SJSA1 (cell line): ENCODE measurements at regions not wholly inside any gene's neighbourhood (a gene's known extent, or its start where the extent isn't known, plus 50 kb on each side); places are given as distances from the start of the nearest gene placed in this dataset.

Experiments
- DNase-seq, 2 experiments: peaks; one replicate each; pipeline ENCODE4 v3.0.0-alpha.2; 2015 to 2020; ENCODE audit warnings: low spot score in 2 of 2, low read depth in 1 of 2
- H3K27ac ChIP-seq: fragments of 250-450 bp; sonication (Bioruptor Pico); 2 replicates; pipeline ENCODE4 v1.5.1; 2020; ENCODE audit warnings: mild to moderate bottlenecking, moderate library complexity
- H3K27me3 ChIP-seq: fragments of 250-450 bp; sonication (Bioruptor Pico); replicated peaks from 2 replicates; pipeline ENCODE4 v1.5.1; 2020; ENCODE audit warnings: mild to moderate bottlenecking, moderate library complexity
- H3K36me3 ChIP-seq: fragments of 250-450 bp; sonication (Bioruptor Pico); 2 replicates; pipeline ENCODE4 v1.5.1; 2020; ENCODE audit warnings: mild to moderate bottlenecking
- H3K4me1 ChIP-seq: fragments of 250-450 bp; sonication (Bioruptor Pico); replicated peaks from 2 replicates; pipeline ENCODE4 v1.6.1; 2021; ENCODE audit warnings: mild to moderate bottlenecking
- H3K4me3 ChIP-seq: fragments of 250-450 bp; sonication (Bioruptor Pico); 2 replicates; pipeline ENCODE4 v1.5.1; 2020; ENCODE audit warnings: mild to moderate bottlenecking
- H3K9me3 ChIP-seq: fragments of 250-450 bp; sonication (Bioruptor Pico); replicated peaks from 2 replicates; pipeline ENCODE4 v1.5.1; 2020; ENCODE audit warnings: mild to moderate bottlenecking

DNA sequence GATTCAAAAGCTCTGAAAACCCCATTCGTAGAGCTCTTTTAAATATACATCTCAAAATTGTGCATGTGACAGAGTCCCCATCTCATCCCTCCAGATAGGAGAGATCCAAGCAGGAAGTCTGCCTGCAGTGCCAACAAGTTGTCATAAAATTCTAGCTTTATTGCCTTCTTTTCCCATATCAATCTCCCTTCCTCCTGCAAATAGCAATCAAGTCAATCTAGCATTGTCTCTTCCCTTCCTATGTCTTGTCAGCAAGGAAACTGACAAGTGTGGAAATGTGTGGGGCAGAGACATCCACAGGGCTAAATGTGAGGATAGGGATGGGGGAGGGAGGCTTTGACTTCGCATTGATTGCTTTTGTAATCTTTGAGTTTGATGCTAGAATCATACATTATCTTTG lies 165.2 kb downstream of the C1orf94 start:
- Histone ChIP-seq H3K4me3 (no peak overlapping the region), H3K27ac (no peak overlapping the region), H3K36me3 (no peaks in the 10 kb centered on the region), H3K27me3 (no peaks in the 10 kb centered on the region; the same call in none of the 2 replicates), H3K9me3 (no peaks in the 10 kb centered on the region), H3K4me1 (no peaks in the 10 kb centered on the region)
- DNase-seq = no peak

DNA sequence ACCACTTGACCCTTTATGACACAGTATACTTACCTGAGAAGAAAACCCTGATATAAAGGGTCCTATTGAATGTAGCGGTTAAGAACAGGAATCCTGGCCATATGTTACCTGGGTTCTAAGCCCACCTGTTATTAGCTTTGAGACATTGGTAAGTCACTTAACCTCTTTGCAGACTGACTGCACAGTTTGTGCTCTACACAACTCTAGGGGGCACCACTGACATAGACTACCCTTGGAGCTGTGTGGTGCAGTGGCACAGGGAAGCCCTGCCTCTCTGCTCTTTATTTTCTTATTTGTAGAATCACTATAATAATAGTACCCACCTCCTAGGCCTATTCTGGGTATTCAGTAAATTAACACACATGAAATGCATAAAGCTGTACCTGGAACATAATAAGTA lies 165.6 kb downstream of the C1orf94 start:
- no peak for DNase-seq
- no peak overlapping the region for H3K27ac ChIP-seq

DNA sequence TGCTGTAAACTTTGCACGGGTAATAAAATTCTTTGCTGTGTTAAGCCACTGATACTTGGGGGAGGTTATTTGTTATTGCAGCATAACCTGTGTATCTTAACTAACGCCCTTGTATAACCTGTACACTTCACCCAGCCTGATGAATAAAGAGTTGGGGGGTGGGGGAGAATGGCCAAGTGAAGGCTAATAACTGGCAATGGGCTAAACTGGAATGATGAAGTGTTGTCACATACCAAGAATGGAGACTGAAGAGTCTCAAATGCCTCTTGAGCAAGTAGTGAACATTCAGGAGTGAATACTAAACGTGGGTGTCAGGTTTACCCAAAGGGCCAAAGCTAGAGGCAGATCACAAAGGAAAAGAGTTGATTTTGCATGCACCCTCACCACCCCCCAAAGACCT lies 169.4 kb downstream of the C1orf94 start:
- Histone ChIP-seq H3K4me3 (no peak overlapping the region), H3K27ac (no peak overlapping the region), H3K4me1 (no peaks in the 10 kb centered on the region), H3K27me3 (no peaks in the 10 kb centered on the region; the same call in 1 of the 2 replicates), H3K36me3 (no peaks in the 10 kb centered on the region), H3K9me3 (no peaks in the 10 kb centered on the region)
- DNase-seq = no peak

More for the DNA sequence above, 165.6 kb downstream of the C1orf94 start:
- no peaks in the 10 kb centered on the region; the same call in none of the 2 replicates for H3K27me3 ChIP-seq
- no peaks in the 10 kb centered on the region for H3K4me1 ChIP-seq
- no peak overlapping the region for H3K4me3 ChIP-seq
- H3K36me3 ChIP-seq = no peaks in the 10 kb centered on the region
- H3K9me3 ChIP-seq = no peaks in the 10 kb centered on the region

DNA sequence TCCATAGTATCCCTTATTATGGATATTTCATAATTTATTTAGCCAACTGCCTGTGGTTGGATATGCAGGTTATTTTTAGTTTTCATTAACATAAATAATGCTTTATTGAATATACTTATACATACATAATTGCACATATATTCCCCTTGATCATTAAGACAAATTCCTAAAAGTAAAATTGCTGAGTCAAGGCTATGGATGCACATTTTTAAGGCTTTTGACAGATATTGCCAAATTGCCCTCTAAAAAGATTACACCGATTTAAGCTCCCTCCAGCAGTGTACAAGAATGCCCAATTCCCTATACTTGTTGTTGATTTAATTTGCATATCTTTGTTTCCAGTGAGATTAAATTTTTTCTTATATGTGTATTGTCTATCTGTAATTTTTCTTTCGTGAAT lies 176.7 kb downstream of the C1orf94 start:
- Histone ChIP-seq H3K27me3 (no peaks in the 10 kb centered on the region), H3K4me1 (no peaks in the 10 kb centered on the region), H3K27ac (no peak overlapping the region), H3K9me3 (no peaks in the 10 kb centered on the region), H3K4me3 (no peak overlapping the region), H3K36me3 (no peaks in the 10 kb centered on the region)
- no peak for DNase-seq

DNA sequence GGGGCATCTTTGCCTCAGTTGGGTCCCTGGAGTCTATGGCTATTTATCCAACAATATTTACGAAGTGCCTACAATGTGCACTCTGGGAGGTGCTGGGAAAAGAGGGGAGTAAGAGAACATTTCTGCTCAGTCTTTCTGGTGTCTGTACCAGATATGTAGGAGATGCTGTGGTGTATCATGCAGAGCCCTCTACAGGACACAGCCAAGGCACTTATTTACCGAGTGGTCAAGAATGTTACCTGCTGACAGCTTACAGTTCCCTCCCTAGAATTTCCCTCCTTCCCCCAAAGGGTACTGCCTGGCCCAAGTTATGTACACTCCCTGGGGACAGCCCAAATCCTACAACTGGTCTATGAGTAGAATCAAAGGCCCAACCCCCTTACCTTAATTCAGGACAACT lies 177.7 kb downstream of the C1orf94 start:
- H3K4me1 ChIP-seq = no peaks in the 10 kb centered on the region
- DNase-seq = no peak
- no peak overlapping the region for H3K4me3 ChIP-seq
- no peaks in the 10 kb centered on the region for H3K36me3 ChIP-seq
- no peaks in the 10 kb centered on the region for H3K27me3 ChIP-seq
- H3K27ac ChIP-seq = no peak overlapping the region
- no peaks in the 10 kb centered on the region for H3K9me3 ChIP-seq

DNA sequence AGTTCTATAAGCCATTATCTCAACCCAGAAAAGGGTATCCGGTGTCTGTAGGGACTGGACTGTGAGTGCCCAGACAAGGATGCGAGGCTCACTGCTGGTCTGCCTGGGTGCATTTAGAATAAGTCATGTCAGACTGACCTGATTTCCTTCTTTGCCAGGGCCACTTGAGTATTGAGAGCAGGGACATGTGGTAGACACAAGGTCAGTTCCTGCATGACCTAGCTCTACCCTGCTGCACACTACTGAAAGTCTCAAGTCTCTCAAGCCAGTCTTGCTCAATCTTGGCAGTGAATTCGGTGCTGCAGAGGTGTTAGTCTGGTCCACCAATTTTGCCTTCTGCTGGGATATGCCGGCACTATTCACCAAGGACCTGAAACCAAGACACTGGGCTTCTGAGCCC lies 180.1 kb downstream of the C1orf94 start:
- Histone ChIP-seq H3K4me1 (no peaks in the 10 kb centered on the region), H3K36me3 (no peaks in the 10 kb centered on the region), H3K9me3 (no peaks in the 10 kb centered on the region), H3K4me3 (no peak overlapping the region), H3K27me3 (no peaks in the 10 kb centered on the region), H3K27ac (no peak overlapping the region)
- DNase-seq = no peak

DNA sequence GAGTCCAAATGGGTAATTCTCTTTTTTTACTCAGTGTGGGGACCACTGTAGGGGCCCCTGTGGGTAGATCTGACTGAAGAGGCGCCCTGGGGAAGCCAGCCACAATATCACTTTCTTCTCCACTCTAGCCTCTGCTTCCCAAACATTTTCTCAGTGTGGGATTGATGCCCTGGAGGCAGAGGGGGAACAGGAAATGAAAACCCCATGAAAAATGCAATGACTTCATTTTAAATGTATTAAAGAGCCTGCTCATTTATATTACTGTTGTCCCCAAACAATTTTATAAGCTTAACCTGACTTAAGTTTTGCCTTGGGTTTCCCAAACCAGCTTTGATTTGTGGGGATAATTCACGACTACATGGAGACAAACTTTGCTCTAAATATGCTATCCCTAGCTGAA lies 181.9 kb downstream of the C1orf94 start:
- H3K9me3 ChIP-seq = no peaks in the 10 kb centered on the region
- DNase-seq = no peak
- no peak overlapping the region for H3K27ac ChIP-seq
- H3K27me3 ChIP-seq = no peaks in the 10 kb centered on the region
- no peaks in the 10 kb centered on the region for H3K4me1 ChIP-seq
- H3K4me3 ChIP-seq = no peak overlapping the region
- no peaks in the 10 kb centered on the region for H3K36me3 ChIP-seq

DNA sequence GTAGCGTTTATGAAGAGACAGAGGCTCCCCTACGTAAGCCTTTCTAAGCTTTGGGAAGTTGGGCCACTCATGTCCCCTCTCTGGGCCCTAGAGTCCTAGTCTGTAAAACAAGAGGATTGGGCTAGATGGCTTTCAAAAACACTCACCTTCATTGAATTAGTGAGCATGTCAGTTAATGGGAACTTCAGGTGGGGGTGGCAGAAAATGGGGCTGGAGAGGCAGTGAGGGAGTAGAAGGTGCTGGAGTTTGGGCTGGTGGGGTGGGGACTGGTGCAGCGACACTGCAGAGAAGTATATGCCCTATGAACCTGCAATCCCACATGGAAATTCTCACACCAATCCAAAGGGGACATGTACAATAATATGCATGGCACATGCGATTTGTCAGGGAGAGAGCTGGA lies 182.7 kb downstream of the C1orf94 start:
- Histone ChIP-seq H3K36me3 (no peaks in the 10 kb centered on the region), H3K9me3 (no peaks in the 10 kb centered on the region), H3K4me3 (no peak overlapping the region), H3K4me1 (no peaks in the 10 kb centered on the region), H3K27me3 (no peaks in the 10 kb centered on the region), H3K27ac (no peak overlapping the region)
- no peak for DNase-seq

DNA sequence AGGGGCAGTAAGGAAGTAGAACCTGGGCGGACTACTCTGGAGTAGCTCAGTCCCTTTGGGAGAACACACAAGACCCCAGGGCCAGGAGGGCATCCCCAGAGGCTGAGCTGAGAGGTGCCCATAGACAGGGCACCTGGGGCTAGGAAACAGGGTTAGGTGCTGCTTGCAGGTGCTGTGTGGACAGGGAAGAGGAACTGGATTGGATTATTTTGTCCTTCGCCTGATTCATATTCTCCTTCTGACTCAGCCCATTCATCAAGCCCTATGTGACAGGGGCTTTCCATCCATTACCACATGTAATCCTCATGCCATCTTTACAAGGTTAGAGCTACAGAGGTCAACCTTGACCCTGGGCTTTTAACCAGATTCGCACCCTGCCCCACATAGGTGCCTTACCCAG lies 183.9 kb downstream of the C1orf94 start:
- Histone ChIP-seq H3K4me1 (no peaks in the 10 kb centered on the region), H3K4me3 (no peak overlapping the region), H3K27me3 (no peaks in the 10 kb centered on the region), H3K36me3 (no peaks in the 10 kb centered on the region), H3K27ac (no peak overlapping the region), H3K9me3 (no peaks in the 10 kb centered on the region)
- no peak for DNase-seq

DNA sequence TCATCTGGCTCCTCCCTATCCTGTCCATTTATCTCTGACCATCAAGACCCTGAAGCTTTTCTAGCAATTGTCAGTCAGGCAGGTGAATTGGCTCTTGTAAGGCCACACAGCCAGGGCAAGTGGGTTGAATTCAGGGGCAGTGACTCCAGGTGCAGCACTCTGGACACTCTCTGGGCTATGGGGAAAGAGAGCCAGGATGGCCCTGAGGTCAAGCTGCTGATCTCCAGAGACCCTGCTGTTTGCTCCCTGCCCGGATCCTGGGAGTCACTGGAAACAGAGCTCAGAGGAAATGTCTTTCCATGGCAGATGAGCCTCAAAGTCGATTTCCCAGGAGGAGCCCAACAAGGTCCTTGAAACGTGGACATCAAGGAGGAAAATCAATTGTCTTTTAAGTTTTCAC lies 184.4 kb downstream of the C1orf94 start:
- H3K9me3 ChIP-seq = no peaks in the 10 kb centered on the region
- no peak for DNase-seq
- H3K27me3 ChIP-seq = no peaks in the 10 kb centered on the region
- H3K4me1 ChIP-seq = no peaks in the 10 kb centered on the region
- H3K36me3 ChIP-seq = no peaks in the 10 kb centered on the region
- H3K4me3 ChIP-seq = no peak overlapping the region
- no peak overlapping the region for H3K27ac ChIP-seq

DNA sequence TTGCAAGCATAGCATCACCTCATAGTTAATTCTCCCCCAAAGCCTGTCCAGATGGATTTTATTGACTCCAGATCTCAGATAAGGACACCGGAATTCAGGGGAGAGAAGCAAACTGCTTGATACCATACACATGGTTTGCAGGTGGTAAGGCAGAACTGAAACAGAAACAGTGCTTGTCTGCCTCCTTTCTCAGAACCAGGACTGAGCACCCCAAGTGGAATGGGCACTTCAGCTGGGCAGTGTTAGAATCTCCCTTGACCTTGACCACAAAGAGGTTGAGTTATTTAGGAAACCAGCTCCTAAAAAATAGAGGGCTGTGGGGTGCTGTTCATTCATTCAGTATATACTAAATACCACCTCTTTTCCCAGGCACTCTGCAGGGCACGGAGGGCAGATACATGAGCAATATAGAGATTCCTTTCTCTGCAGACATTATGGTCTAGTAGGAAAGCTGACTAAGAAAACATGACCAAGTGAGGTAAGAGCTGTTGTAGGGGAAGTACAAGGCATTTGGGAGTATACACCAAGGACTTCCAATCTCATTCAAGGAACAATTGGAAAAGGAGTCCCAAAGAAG lies 185.2 kb downstream of the C1orf94 start:
- Histone ChIP-seq H3K9me3 (no peaks in the 10 kb centered on the region), H3K4me3 (no peak overlapping the region), H3K4me1 (no peaks in the 10 kb centered on the region), H3K27me3 (no peaks in the 10 kb centered on the region), H3K36me3 (no peaks in the 10 kb centered on the region), H3K27ac (no peak overlapping the region)
- DNase-seq = no peak

DNA sequence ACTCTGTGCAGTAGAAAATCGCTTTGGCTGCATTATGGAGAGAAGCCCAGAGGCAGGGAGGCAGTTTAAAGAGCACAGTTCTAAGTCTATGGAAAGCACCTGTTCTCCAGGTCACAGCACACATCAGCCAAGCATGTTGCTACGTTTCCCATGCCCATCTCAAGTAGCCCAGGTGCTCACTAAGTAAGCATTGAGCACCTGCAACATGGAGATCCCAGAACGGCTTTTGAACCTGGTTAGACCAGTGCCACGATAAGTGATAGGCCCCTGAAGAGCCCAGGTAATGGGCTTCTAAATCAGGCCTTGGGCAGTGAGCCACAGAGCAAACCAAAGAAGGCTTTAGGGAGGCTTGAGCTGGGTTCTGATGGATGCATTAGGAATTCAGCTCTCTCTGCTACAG lies 186.2 kb downstream of the C1orf94 start:
- Histone ChIP-seq H3K4me3 (no peak overlapping the region), H3K4me1 (no peaks in the 10 kb centered on the region), H3K27ac (no peak overlapping the region), H3K36me3 (no peaks in the 10 kb centered on the region), H3K27me3 (no peaks in the 10 kb centered on the region), H3K9me3 (no peaks in the 10 kb centered on the region)
- DNase-seq = no peak

DNA sequence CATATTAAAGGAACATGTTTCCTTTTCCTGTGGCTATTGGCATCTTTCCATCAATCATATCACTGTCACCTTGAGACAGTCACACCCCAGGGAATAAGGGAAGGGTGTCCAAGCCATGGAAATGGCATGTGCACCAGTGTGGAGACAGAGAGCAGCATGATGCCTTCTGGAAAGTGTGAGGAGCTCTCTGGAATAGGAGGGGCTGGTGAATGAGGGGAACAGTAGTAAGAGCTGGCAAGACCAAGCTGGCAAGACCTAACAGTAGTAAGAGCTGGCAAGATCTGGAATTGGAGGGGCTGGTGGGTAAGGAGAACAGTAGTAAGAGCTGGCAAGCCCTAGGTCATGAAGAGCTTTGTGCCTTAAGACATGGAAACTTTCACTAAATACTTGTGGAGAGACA lies 186.7 kb downstream of the C1orf94 start:
- no peak overlapping the region for H3K27ac ChIP-seq
- H3K4me1 ChIP-seq = no peaks in the 10 kb centered on the region
- no peaks in the 10 kb centered on the region for H3K27me3 ChIP-seq
- no peak for DNase-seq
- no peaks in the 10 kb centered on the region for H3K36me3 ChIP-seq
- no peaks in the 10 kb centered on the region for H3K9me3 ChIP-seq
- no peak overlapping the region for H3K4me3 ChIP-seq

DNA sequence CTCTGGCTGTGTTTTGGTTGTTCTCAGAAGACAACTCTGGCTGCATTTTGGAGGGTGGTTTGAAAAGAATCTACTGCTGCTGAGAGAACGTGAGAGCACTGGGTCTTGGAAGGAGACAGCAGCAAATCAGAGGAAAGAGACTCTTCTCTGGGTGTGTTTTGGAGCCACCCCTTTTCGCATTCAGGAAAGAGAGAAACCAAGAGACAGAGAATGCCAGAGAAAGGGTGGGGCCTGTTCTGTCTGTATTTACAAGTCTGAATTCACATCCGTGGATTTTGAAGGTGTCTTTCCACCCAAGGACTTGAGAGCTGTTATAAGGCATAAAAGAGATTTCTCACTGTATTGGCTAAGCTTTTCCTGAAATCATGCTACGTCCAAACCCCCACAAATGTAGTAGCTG lies 187.2 kb downstream of the C1orf94 start:
- no peaks in the 10 kb centered on the region for H3K9me3 ChIP-seq
- H3K27ac ChIP-seq = no peak overlapping the region
- no peaks in the 10 kb centered on the region for H3K27me3 ChIP-seq
- no peak for DNase-seq
- no peaks in the 10 kb centered on the region for H3K36me3 ChIP-seq
- H3K4me3 ChIP-seq = no peak overlapping the region
- no peaks in the 10 kb centered on the region for H3K4me1 ChIP-seq

DNA sequence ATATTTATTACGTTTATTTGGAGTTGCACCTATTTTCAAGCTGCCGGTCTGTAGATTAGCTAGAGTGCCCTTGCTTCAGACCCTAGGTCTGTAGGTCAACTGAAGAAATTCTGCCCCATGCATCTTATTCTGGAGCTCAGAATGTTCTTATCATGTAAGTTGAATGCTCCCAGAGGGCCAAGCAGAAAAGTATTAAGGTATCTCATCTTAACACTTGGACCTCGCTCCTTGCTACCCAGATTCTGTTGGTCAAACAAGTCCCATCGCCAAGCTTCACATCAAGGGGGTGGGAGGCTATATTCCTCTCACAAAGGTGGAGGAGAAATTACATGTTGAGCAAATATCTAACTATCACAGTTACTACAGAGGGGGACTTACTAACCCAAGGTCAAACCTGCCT lies 187.7 kb downstream of the C1orf94 start:
- no peaks in the 10 kb centered on the region for H3K9me3 ChIP-seq
- DNase-seq = no peak
- H3K4me1 ChIP-seq = no peaks in the 10 kb centered on the region
- H3K27ac ChIP-seq = no peak overlapping the region
- H3K27me3 ChIP-seq = no peaks in the 10 kb centered on the region
- no peak overlapping the region for H3K4me3 ChIP-seq
- no peaks in the 10 kb centered on the region for H3K36me3 ChIP-seq
